ENCODE measurements at regions not wholly inside any gene's neighbourhood (a gene's known extent, or its start where the extent isn't known, plus 50 kb on each side); places are given as distances from the start of the nearest gene placed in this dataset.

DNA sequence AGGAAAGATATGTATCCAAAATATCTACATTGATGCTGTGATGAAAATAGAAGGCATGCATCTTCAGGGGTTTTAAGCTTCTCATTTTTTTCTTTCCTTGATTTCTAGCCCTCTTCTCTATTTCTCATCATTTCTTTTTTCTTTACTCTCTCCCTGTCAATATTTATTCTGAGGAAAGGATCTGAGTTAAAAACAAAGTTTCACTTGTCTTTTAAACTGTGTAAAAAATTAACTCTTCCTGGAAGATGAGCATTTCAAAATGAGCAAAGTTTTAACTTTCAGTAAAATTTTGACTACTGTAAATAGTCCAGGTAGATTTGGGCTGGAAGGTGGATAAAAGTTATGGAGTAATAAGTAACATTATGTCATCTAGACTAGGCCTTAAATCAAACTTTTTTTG lies 500.2 kb upstream of the GBE1 start:
- TF ChIP-seq CTCF (IDR thresholded peaks at IDR 0.05) = no peak
- no peak for TF ChIP-seq POLR2A (IDR thresholded peaks at IDR 0.05)
- no peak for TF ChIP-seq EP300 (IDR thresholded peaks at IDR 0.05)
